ENCODE measurements at regions not wholly inside any gene's neighbourhood (a gene's known extent, or its start where the extent isn't known, plus 50 kb on each side); places are given as distances from the start of the nearest gene placed in this dataset.

DNA sequence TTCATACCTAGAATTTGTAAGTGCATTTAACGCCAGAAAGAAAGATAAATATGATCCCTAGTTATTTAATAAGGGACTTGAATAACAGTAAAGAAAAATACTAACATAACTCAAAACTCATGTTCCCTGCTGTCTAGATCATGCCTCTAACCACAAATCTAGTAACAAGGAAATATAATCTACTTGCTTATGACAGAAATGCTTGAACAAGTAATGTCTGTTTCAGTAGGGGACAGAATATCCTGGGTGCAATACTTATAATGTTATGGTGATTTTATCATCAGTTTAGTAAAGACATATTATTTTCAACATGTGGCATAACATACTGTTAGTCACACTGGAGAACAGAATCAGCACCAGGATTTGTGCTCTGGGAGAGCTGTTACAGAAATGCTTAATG is 861.9 kb upstream of the SLITRK1 start:
- TF ChIP-seq CTCF (IDR thresholded peaks at IDR 0.05) (no peak), POLR2A (IDR thresholded peaks at IDR 0.05) (no peak)
